NCI-H446 treated with DMSO at 0.1 percent for 48 hours (cell line): ENCODE measurements at regions not wholly inside any gene's neighbourhood (a gene's known extent, or its start where the extent isn't known, plus 50 kb on each side); places are given as distances from the start of the nearest gene placed in this dataset.
"Not testable (repeated sequence)": the region's sequence is repeated elsewhere in the genome, so short reads cannot be mapped to it uniquely, and the experiment has no call there.

Experiments
- DNase-seq: peaks from one replicate; lab custom pipeline; 2025; lab: John Stamatoyannopoulos, UW

GRCh38 chr3:161600173-161600572 is 103.6 kb downstream of the OTOL1 start:
- no peak for DNase-seq

GRCh38 chr3:161602475-161602874 is 105.9 kb downstream of the OTOL1 start:
- no peak for DNase-seq

DNA sequence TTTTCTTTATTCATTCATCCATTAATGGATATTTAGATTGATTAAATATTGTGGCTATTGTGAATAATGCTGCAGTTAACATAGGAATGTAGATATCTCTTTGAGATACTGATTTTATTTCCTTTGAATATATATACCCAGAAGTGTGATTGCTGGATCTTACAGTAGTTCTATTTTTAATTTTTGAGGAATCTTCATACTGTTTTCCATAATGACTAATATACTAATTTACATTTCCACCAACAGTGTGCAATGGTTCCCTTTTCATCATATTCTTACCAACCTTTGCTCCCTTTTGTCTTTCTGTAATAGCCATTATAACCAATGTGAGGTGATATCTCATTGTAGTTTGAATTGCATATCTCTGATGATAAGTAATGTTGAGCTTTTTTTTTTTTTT is 106.3 kb downstream of the OTOL1 start:
- DNase-seq: no peak

DNA sequence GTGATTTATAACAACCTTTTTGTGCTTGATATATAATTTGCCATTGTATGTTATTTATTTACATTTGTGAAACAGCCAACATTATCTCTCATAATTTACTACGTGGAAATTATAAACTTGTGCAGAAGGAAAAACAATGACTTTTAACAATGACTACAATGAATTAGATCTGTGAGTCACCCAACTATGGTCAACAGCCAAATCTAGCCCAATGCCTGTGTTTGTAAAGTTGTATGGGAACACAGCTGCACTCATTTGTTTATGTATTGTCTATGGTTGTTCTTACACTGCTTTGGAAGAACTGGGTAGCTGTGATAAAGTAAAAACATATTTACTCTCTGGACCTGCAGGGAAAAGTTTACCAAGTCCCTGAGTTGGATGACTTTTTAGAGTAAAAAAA is 110.4 kb downstream of the OTOL1 start:
- no peak for DNase-seq

- DNase-seq: no peak
Measured at GRCh38 chr3:161619351-161619750, 122.7 kb downstream of the OTOL1 start.

GRCh38 chr3:161630794-161631193 is 134.2 kb downstream of the OTOL1 start:
- no peak for DNase-seq

DNA sequence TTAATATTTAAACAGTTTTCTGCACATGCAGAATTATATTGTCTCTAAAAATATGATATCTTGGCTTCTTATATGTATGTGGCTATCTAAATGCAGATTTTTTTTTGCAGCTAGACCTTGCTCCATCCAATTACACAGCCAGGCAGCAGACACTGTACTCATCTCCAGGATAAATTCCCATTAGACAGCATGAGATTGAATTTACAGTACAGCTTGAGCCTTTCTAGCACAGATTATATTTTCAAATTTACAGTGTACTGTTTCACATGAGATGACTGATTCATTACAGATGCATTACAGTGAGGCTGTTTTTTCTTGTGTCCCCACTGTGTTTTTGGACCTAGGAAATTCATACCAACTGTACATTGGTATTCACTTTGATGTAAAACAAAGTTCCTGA is 134.9 kb downstream of the OTOL1 start:
- no peak for DNase-seq

DNA sequence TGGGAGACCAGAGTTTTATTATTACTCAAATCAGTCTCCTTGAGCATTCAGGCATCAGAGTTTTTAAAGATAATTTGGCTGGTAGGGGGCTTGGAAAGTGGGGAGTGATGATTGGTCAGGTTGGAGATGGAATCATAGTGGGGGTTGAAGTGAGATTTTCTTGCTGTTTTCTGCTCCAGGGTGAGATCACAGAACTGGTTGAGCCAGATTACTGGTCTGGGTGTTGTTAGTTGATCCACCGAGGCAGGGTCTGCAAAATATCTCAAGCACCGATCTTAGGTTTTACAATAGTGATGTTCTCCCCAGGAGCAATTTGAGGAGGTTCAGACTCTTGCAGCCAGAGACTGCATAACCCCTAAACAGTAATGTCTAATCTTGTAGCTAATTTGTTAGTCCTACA is 141.0 kb downstream of the OTOL1 start:
- no peak for DNase-seq

- DNase-seq: not testable (repeated sequence)
Measured at GRCh38 chr3:161639095-161639494, 142.5 kb downstream of the OTOL1 start.

GRCh38 chr3:161640181-161640580 is 143.6 kb downstream of the OTOL1 start:
- DNase-seq: no peak

- no peak for DNase-seq
Measured at GRCh38 chr3:161641287-161641686, 144.7 kb downstream of the OTOL1 start.

GRCh38 chr3:161644891-161645635 is 148.5 kb downstream of the OTOL1 start:
- DNase-seq: no peak

- no peak for DNase-seq
Measured at GRCh38 chr3:161647936-161648470, 151.4 kb downstream of the OTOL1 start.

DNA sequence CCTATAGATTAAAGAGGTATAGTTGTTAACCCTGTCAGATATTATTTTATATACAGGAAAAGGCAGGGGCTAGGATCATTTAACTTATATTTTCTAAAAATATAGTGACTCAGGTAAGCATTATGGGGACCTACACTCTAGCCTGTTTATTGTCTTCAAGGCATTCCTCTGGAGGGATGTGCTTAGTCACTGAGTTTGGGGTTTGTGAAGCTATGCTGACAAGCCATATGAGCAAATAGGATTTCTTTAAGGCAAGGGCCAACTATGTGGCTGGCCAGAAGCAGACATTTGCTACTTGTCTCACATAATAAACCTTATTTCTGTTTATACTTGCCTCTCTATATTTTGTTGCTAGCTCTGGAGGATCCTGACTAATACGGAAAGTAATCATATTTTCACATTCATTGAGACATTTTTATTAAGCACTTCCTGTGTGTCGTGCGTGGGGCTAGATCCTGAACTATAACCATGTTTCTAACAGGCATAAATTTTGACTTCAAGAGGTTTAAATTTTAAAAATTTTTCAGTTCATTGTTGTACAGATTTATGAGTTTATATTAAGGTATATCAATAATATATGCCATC is 153.4 kb downstream of the OTOL1 start:
- DNase-seq: no peak

DNA sequence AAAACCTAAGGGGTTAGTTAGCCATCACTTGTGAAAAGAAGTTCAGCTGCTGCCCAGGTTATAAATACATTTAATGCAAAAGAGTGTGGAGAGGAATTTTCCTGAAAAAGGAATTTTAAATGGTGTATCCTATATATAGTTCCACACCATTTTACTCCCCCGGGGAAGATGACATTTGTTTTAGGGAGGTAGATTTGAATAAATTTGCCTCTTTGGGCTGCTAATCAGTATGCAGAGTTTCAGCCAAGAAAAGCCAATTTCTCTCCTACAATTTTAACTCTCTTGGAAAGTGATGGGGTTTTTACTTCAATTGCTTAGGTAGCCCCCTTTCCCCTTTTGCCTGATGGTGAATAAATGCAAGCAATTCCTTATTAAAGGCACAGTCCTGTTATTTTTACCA is 161.2 kb downstream of the OTOL1 start:
- DNase-seq: no peak

- DNase-seq: no peak
Measured at GRCh38 chr3:161671141-161671540, 174.5 kb downstream of the OTOL1 start.

DNA sequence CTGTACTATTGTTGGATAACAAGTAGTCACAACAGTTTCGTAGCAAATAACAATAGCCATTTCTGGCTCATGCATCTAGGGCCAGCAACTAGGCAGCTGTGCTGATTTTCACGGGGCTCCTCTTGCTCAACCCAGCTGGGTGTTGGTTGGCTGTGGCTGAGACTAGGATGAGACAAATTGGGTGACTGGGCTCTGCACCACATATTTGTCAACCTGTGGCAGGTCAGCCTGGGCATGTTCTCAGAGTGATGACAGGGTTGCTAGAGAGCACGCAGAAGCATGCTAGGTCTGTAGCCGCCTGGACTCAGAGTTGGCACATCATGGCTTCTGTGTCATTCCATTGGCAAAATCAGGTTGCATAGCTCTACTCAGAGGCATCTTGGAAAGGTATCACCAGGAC is 175.9 kb downstream of the OTOL1 start:
- no peak for DNase-seq

GRCh38 chr3:161673866-161674265 is 177.3 kb downstream of the OTOL1 start:
- DNase-seq: no peak

- DNase-seq: no peak
Measured at GRCh38 chr3:161674402-161674801, 177.8 kb downstream of the OTOL1 start.

- not testable (repeated sequence) for DNase-seq
Measured at GRCh38 chr3:161681831-161682230, 185.2 kb downstream of the OTOL1 start.

DNA sequence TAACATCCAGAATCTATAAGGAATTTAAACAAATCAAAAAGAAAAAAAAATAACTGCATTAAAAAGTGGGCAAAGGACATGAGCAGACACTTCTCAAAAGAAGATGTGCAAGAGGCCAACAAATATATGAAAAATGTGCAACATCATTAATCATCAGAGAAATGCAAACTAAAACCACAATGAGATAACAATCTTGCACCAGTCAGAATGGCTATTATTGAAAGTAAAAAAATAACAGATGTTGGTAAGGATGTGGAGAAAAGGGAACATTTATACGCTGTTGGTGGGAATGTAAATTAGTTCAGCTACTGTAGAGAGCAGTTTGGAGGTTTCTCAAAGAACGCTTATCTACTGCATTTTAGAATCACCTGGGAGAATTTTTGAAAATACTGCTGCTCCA is 186.1 kb downstream of the OTOL1 start:
- no peak for DNase-seq

GRCh38 chr3:161689584-161690298 is 193.1 kb downstream of the OTOL1 start:
- no peak for DNase-seq

DNA sequence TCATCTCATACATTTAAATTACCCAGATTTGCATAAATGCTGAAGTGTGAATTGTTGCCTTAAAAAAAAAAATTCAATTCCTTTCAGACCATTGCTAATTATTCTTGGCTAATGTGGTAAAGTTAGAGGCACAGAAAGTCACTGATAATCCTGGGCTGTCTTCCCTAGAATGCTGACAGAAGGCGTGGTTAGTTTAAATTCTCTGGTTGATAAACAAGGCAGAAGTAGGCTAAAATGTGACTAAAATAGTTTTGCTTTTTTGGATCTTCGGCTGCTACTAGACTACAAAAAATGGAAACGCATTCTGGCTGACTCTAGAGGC is 193.7 kb downstream of the OTOL1 start:
- DNase-seq: no peak
